ENCODE measurements at regions not wholly inside any gene's neighbourhood (a gene's known extent, or its start where the extent isn't known, plus 50 kb on each side); places are given as distances from the start of the nearest gene placed in this dataset.

- no peak overlapping the region for H3K27ac ChIP-seq
- H3K4me1 ChIP-seq: no peaks in the 10 kb centered on the region
- DNase-seq (no peak), ATAC-seq (no peak)
- H3K4me3 ChIP-seq: no peak overlapping the region
- no peaks in the 10 kb centered on the region for H3K27me3 ChIP-seq
- TF ChIP-seq POLR2A (IDR thresholded peaks at IDR 0.05) (no peak), CTCF (IDR thresholded peaks at IDR 0.05) (no peak)
- intact Hi-C loops (cut with DNase I): no loop called here
- H3K9me3 ChIP-seq: no peaks in the 10 kb centered on the region
- 74 to 83% methylated on average over 2 of the region's 2 CpGs for WGBS, 2 donors
- H3K36me3 ChIP-seq (replicated peaks in 1 of 2; ENCODE audit: insufficient read depth in 1 of 2, low read depth in 2 of 2): no peaks in the 10 kb centered on the region
These were observed 826.3 kb downstream of the BCL11A start for GRCh38 chr2:59727121-59727590.

GRCh38 chr2:59726228-59727120 is 827.0 kb downstream of the BCL11A start:
- no peaks in the 10 kb centered on the region for H3K4me1 ChIP-seq
- no peak overlapping the region for H3K4me3 ChIP-seq
- no peaks in the 10 kb centered on the region for H3K27me3 ChIP-seq
- H3K9me3 ChIP-seq: no peaks in the 10 kb centered on the region
- no peak for ATAC-seq
- no peak overlapping the region for H3K27ac ChIP-seq
- no peak for DNase-seq
- intact Hi-C loops (cut with DNase I): no loop called here
- TF ChIP-seq CTCF (IDR thresholded peaks at IDR 0.05) (no peak), POLR2A (IDR thresholded peaks at IDR 0.05) (no peak)
- H3K36me3 ChIP-seq (replicated peaks in 1 of 2; ENCODE audit: insufficient read depth in 1 of 2, low read depth in 2 of 2): no peaks in the 10 kb centered on the region
- WGBS, 2 donors: 57 to 72% methylated on average over 9 of the region's 9 CpGs

GRCh38 chr2:59724746-59725145 is 828.7 kb downstream of the BCL11A start:
- no peaks in the 10 kb centered on the region for H3K27me3 ChIP-seq
- H3K36me3 ChIP-seq (replicated peaks in 1 of 2; ENCODE audit: insufficient read depth in 1 of 2, low read depth in 2 of 2): no peaks in the 10 kb centered on the region
- H3K27ac ChIP-seq: no peak overlapping the region
- ATAC-seq: no peak
- no peaks in the 10 kb centered on the region for H3K4me1 ChIP-seq
- no peak for DNase-seq
- no peak overlapping the region for H3K4me3 ChIP-seq
- TF ChIP-seq CTCF (IDR thresholded peaks at IDR 0.05): no peak
- TF ChIP-seq POLR2A (IDR thresholded peaks at IDR 0.05): no peak
- no peaks in the 10 kb centered on the region for H3K9me3 ChIP-seq
- intact Hi-C loops (cut with DNase I): no loop called here
- 78 to 81% methylated on average over 3 of the region's 3 CpGs for WGBS, 2 donors

GRCh38 chr2:59720296-59720866 is 833.1 kb downstream of the BCL11A start:
- no peak overlapping the region for H3K27ac ChIP-seq
- DNase-seq (no peak), ATAC-seq (no peak)
- no peaks in the 10 kb centered on the region for H3K27me3 ChIP-seq
- H3K4me1 ChIP-seq: no peaks in the 10 kb centered on the region
- no peaks in the 10 kb centered on the region for H3K36me3 ChIP-seq (replicated peaks in 1 of 2; ENCODE audit: insufficient read depth in 1 of 2, low read depth in 2 of 2)
- no peaks in the 10 kb centered on the region for H3K9me3 ChIP-seq
- no peak overlapping the region for H3K4me3 ChIP-seq
- TF ChIP-seq POLR2A (IDR thresholded peaks at IDR 0.05): no peak
- no peak for TF ChIP-seq CTCF (IDR thresholded peaks at IDR 0.05)
- WGBS, 2 donors: 89% methylated on average over 4 of the region's 4 CpGs
- intact Hi-C loops (cut with DNase I): no loop called here
